ENCODE measurements at regions not wholly inside any gene's neighbourhood (a gene's known extent, or its start where the extent isn't known, plus 50 kb on each side); places are given as distances from the start of the nearest gene placed in this dataset.

GRCh38 chr1:87636198-87636892, 307.7 kb downstream of the LMO4 start:
- no peak for DNase-seq

GRCh38 chr1:87638636-87639035, 310.0 kb downstream of the LMO4 start:
- no peak for DNase-seq

- no peak for DNase-seq
Observed at GRCh38 chr1:87641996-87642395, 313.3 kb downstream of the LMO4 start.

GRCh38 chr1:87642581-87643221, 314.0 kb downstream of the LMO4 start:
- DNase-seq = no peak

GRCh38 chr1:87644033-87644578, 315.4 kb downstream of the LMO4 start:
- no peak for DNase-seq

DNA sequence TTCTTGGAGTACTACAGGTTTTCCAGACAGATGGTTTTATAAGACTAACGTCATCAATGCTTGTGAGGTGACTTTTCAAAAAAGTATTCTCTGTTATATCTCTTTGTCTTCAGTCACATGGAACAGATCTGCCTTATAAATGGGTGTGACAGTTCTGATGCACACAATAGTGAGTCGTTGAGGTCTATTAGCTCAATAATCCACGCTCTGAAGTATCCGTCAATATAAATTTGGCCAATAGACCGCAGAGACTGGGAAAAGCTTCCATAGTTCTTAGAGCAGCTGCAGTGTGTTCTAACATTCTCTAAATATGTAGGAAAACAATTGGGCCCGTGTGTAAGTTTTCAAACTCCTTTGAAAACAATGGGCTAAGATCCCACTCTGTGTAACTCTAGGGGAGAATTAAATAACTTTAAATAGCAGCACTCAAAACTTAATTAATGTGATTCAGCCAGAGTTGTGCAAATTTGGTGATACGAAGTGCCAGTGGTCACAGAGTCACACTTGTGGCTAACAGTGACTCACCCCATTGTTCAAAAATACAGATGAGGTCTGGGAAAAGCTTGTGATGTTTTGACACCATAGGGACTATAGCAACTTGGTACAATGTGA, 316.0 kb downstream of the LMO4 start:
- no peak for DNase-seq

GRCh38 chr1:87647430-87648177, 318.9 kb downstream of the LMO4 start:
- DNase-seq = no peak

- no peak for DNase-seq
Observed at GRCh38 chr1:87648323-87649119, 319.8 kb downstream of the LMO4 start.

DNA sequence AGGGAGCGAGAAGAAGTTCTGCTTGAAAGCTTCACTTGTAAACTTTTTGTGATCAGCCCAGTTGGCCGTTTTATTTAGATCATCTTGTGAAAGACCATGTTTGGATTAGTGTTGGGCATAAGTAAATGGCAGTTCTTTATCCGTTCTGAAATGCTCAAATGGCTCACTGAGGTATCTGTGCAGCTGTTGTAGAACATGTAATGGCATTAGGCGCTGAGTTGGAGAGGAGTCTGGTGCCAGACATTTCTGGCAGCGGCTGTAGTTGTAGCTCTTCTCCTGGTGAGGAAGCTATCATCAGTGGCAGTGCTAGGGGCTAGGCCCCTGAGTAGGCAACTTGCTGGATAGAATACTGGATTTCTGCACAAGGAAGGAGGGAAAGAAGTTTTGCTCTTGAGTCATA, 321.6 kb downstream of the LMO4 start:
- no peak for DNase-seq

- DNase-seq = no peak
Observed at GRCh38 chr1:87652176-87652575, 323.5 kb downstream of the LMO4 start.

- no peak for DNase-seq
Observed at GRCh38 chr1:87665151-87665550, 336.5 kb downstream of the LMO4 start.

DNA sequence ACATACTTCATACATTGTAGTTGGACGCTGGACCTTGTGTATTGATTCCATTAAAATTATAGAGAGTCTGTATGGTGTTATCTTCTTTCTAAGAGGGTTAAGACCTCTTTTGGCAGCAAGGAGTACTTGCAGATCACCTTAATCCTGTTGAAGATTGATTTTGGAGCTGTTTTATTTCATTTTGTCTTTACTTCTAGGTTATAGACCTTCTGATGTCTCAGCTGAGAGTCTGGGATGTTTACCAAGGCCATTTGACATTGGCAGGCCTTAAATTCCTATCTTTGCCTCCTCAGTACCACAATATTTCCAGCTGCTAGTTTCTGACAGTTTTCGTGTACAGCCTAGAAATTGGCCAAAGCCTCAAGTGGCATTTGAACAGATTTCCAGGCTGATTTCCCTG, 338.0 kb downstream of the LMO4 start:
- no peak for DNase-seq

- DNase-seq = no peak
Observed at GRCh38 chr1:87669674-87670073, 341.0 kb downstream of the LMO4 start.

DNA sequence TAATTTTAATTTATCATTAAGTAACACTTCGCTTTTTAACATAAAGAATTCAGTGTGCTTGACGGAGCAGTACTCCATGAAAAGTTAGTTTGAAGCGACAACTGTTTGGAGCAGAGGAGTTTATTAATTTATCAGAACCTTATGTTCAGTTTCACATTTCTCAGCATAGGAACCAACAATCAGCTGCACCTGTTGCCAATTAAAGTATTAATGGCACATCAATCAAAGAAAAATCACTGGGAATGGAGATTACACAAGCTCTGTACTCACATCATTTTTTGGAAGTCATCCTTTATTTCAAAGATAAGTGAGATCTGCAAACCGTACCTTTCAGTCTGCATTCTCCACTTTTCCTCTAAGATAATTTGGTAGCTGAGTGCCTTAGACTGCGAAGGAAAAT, 344.6 kb downstream of the LMO4 start:
- DNase-seq = no peak

DNA sequence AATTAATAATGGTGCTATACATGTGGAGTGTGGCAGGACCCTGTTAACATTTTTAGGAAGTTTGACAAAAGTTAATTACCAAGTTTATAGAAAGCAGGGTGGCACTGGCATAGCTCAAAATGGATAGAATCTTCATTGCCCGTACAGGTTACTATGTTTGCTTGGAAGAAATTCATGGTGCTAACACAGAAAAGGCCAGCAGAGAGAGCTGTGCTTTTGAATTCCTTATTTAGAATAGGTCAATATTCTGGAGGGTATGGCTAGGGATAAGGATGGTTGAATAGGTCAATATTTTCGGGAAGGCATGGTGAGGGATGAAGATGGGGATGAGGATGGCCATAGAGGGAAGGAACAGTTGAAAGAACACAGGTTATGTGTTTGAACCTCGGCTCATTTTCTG, 345.1 kb downstream of the LMO4 start:
- DNase-seq = no peak

- no peak for DNase-seq
Observed at GRCh38 chr1:87674791-87675190, 346.1 kb downstream of the LMO4 start.

- no peak for DNase-seq
Observed at GRCh38 chr1:87678266-87678665, 349.6 kb downstream of the LMO4 start.

DNA sequence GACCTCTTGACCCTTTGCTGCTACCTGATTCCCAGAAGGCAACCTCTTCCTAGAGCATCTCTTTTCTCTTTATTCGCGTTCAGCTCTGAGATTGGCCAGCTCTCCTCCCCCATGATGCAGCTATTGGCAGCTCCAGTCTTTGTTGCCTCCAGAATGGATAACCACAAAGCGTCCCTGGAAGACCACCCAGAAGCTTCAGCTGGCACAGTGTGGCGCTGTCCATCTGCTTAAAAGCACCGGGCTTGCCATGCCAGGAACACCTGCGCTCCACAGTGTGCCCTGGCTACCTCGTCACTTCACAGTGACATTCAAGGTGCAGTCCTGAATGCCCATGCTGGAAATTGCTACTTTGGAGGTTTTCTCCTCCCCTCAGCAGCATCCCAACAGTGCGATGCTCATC, 353.9 kb downstream of the LMO4 start:
- no peak for DNase-seq

DNA sequence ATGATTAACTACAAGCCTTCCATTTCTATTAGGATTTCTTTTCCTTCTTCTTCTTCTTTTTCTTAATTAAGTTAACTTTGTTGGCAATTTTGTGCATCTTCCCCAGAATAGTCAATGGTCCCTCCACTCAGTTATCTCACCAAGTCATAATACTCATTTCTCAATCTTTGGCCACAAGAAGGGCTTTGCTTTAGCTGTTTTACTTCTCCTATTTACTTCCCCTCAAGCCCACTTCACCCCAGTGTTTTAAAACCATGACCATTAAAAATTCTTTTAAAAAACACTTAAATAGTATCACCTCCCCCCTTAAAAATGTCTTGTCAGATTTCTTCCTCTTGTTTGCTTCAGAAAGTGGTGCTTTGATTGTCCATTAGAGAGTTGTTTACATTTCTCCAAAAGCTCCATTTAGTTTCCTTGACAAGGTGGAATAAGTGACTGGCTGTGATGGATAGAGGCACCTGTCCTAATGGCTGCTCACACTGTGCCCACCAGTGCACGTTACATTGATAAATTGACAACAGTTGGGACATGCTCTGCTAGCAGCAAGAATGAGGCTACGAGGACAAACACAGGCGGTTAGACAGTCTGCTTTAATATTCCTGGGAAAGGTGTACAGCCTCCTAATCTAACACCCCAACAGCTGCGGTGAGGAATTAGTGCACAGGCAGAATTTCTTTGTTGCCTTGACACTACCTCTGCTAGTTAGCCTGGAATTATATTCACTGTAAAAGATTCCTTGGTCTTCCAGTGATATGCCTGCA, 354.7 kb downstream of the LMO4 start:
- no peak for DNase-seq

DNA sequence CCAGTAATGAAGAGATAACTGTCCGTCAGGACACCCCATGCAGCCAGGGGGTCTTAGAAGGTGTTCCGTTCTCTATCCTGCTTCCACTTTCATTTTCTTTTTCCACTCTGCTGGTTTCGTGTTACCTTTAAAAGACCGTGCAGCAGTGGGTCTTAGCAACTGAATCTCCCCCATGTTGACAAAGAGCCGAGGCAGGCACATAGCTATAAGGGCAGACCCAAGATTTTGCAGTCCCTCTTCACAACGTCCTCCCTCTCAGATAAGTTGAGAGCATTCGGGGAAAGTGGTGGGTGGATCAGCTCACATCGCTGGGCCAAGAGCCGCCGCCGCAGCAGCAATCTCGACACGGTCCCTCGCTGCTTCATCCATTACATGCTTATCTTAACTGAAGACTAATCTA, 355.5 kb downstream of the LMO4 start:
- no peak for DNase-seq

DNA sequence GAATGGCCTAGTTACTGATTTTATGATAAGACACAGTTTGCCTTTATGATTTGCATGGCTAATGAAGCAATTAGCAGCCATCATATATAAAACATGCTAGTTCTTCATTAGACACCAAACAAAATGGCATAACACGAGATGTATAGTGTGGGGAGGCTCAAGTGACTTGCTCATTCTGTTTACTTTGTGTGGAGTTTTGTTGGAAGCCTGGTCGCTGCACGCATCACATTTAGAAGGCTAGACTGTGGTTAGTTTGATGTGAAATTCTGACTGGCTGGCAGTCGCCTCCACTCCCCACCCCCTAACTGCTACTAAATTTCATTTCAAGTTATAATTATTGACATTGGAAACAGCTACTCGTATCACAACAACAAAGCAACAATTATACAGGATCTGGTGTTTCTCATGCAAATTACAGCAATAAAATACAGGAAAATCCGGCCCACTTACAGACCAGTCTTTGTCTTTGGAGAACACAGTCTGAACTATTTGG, 356.1 kb downstream of the LMO4 start:
- no peak for DNase-seq

All from stimulated activated naive CD4-positive, alpha-beta T cell treated with Interleukin-2 at 50 U/mL for 16 hours (primary cell).